ENCODE measurements at regions not wholly inside any gene's neighbourhood (a gene's known extent, or its start where the extent isn't known, plus 50 kb on each side); places are given as distances from the start of the nearest gene placed in this dataset.

DNA sequence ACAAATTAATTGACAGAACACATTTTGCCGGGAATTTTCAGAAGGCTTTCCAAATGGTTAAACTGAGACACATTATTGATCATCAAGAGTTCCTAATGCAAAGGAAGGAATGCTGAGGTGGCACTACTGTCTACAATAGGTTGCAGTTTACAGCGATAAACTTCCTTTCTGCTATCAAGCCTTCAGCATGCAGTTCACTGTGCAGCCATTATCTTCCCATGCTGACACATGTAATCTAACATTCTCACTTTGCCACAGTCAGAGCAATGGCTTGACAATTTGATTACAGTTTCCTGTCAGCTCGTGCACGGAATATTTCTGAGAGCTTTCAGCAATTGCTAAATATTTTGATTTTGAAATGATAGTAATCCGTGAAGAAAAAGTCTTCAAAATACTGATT lies 166.9 kb upstream of the PRMT6 start:
- TF ChIP-seq, protein P1, sequence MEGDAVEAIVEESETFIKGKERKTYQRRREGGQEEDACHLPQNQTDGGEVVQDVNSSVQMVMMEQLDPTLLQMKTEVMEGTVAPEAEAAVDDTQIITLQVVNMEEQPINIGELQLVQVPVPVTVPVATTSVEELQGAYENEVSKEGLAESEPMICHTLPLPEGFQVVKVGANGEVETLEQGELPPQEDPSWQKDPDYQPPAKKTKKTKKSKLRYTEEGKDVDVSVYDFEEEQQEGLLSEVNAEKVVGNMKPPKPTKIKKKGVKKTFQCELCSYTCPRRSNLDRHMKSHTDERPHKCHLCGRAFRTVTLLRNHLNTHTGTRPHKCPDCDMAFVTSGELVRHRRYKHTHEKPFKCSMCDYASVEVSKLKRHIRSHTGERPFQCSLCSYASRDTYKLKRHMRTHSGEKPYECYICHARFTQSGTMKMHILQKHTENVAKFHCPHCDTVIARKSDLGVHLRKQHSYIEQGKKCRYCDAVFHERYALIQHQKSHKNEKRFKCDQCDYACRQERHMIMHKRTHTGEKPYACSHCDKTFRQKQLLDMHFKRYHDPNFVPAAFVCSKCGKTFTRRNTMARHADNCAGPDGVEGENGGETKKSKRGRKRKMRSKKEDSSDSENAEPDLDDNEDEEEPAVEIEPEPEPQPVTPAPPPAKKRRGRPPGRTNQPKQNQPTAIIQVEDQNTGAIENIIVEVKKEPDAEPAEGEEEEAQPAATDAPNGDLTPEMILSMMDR (IDR thresholded peaks at IDR 0.05): no peak
- no peak for TF ChIP-seq POLR2A (IDR thresholded peaks at IDR 0.05)
